ENCODE measurements at regions not wholly inside any gene's neighbourhood (a gene's known extent, or its start where the extent isn't known, plus 50 kb on each side); places are given as distances from the start of the nearest gene placed in this dataset.

DNA sequence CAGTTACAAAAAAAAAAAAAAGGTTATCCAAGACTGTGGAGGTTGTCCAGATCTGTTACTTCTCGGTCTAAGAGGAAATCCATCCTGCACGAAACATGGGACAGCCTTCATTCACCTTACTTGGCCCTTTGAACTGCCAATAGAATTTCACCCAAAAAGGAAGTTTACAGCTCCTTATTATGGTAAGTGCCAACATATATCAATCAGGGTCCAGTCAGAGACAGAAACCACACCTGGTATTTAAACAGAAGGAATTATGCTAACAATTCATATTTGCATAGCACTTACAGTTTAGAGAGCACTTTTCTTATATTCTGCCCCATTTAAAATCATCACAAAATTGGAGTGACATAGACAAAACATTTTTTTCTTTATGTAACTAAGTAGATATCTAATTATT lies 93.6 kb upstream of the PTPN3 start:
- Histone ChIP-seq H3K4me1 (ENCODE audit: insufficient read depth, low read length) (no peaks in the 10 kb centered on the region), H4K20me1 (ENCODE audit: insufficient read depth, low read length) (no peaks in the 10 kb centered on the region), H3K9me3 (ENCODE audit: low read depth, low read length) (no peaks in the 10 kb centered on the region), H3K27me3 (ENCODE audit: insufficient read depth, low read length) (peaks cover 32% of the 10 kb centered on the region), H3K79me2 (ENCODE audit: insufficient read depth, low read length) (no peaks in the 10 kb centered on the region), H3K4me2 (ENCODE audit: insufficient read depth, low read length) (no peak overlapping the region), H3K27ac (ENCODE audit: low read depth, low read length) (no peak overlapping the region), H2AFZ (ENCODE audit: low read length) (no peak overlapping the region), H3K36me3 (ENCODE audit: insufficient read depth, low read length) (no peaks in the 10 kb centered on the region), H3K4me3 (ENCODE audit: insufficient read depth, low read length) (no peak overlapping the region)
- TF ChIP-seq CTCF (IDR thresholded peaks at IDR 0.05; ENCODE audit: extremely low read depth, low read depth, low read length), result no peak
- DNase-seq (ENCODE audit: insufficient read length, low spot score, missing footprints), result peak; percentile 58

- Histone ChIP-seq H3K4me2 (ENCODE audit: insufficient read depth, low read length) (no peak overlapping the region), H3K27ac (ENCODE audit: low read depth, low read length) (no peak overlapping the region), H3K4me1 (ENCODE audit: insufficient read depth, low read length) (no peaks in the 10 kb centered on the region), H3K9me3 (ENCODE audit: low read depth, low read length) (no peaks in the 10 kb centered on the region), H3K27me3 (ENCODE audit: insufficient read depth, low read length) (peaks cover 18% of the 10 kb centered on the region), H3K79me2 (ENCODE audit: insufficient read depth, low read length) (no peaks in the 10 kb centered on the region), H4K20me1 (ENCODE audit: insufficient read depth, low read length) (no peaks in the 10 kb centered on the region), H2AFZ (ENCODE audit: low read length) (no peak overlapping the region), H3K4me3 (ENCODE audit: insufficient read depth, low read length) (no peak overlapping the region), H3K36me3 (ENCODE audit: insufficient read depth, low read length) (no peaks in the 10 kb centered on the region)
- DNase-seq (ENCODE audit: insufficient read length, low spot score, missing footprints), result no peak
- TF ChIP-seq CTCF (IDR thresholded peaks at IDR 0.05; ENCODE audit: extremely low read depth, low read depth, low read length), result no peak
Measured at GRCh38 chr9:109593612-109594011, 95.5 kb upstream of the PTPN3 start.

GRCh38 chr9:109597496-109597895 lies 99.4 kb upstream of the PTPN3 start:
- Histone ChIP-seq H3K4me1 (ENCODE audit: insufficient read depth, low read length) (peaks cover 11% of the 10 kb centered on the region), H3K27me3 (ENCODE audit: insufficient read depth, low read length) (peaks cover 8% of the 10 kb centered on the region), H4K20me1 (ENCODE audit: insufficient read depth, low read length) (no peaks in the 10 kb centered on the region), H3K27ac (ENCODE audit: low read depth, low read length) (no peak overlapping the region), H3K4me3 (ENCODE audit: insufficient read depth, low read length) (no peak overlapping the region), H3K9me3 (ENCODE audit: low read depth, low read length) (no peaks in the 10 kb centered on the region), H3K4me2 (ENCODE audit: insufficient read depth, low read length) (no peak overlapping the region), H3K79me2 (ENCODE audit: insufficient read depth, low read length) (no peaks in the 10 kb centered on the region), H2AFZ (ENCODE audit: low read length) (no peak overlapping the region), H3K36me3 (ENCODE audit: insufficient read depth, low read length) (no peaks in the 10 kb centered on the region)
- no peak for DNase-seq (ENCODE audit: insufficient read length, low spot score, missing footprints)
- TF ChIP-seq CTCF (IDR thresholded peaks at IDR 0.05; ENCODE audit: extremely low read depth, low read depth, low read length), result no peak

GRCh38 chr9:109599131-109599530 lies 101.0 kb upstream of the PTPN3 start:
- Histone ChIP-seq H3K9me3 (ENCODE audit: low read depth, low read length) (no peaks in the 10 kb centered on the region), H3K4me3 (ENCODE audit: insufficient read depth, low read length) (no peak overlapping the region), H3K4me1 (ENCODE audit: insufficient read depth, low read length) (peaks cover 11% of the 10 kb centered on the region), H3K27me3 (ENCODE audit: insufficient read depth, low read length) (peaks cover 10% of the 10 kb centered on the region), H4K20me1 (ENCODE audit: insufficient read depth, low read length) (no peaks in the 10 kb centered on the region), H3K4me2 (ENCODE audit: insufficient read depth, low read length) (no peak overlapping the region), H3K27ac (ENCODE audit: low read depth, low read length) (no peak overlapping the region), H3K79me2 (ENCODE audit: insufficient read depth, low read length) (no peaks in the 10 kb centered on the region), H3K36me3 (ENCODE audit: insufficient read depth, low read length) (no peaks in the 10 kb centered on the region), H2AFZ (ENCODE audit: low read length) (no peak overlapping the region)
- peak; percentile 52 for DNase-seq (ENCODE audit: insufficient read length, low spot score, missing footprints)
- TF ChIP-seq CTCF (IDR thresholded peaks at IDR 0.05; ENCODE audit: extremely low read depth, low read depth, low read length), result no peak

Data from osteoblast (primary cell).